Caco-2 (cell line): ENCODE measurements at regions not wholly inside any gene's neighbourhood (a gene's known extent, or its start where the extent isn't known, plus 50 kb on each side); places are given as distances from the start of the nearest gene placed in this dataset.

ENCODE experiments used
- BruUV-seq: library from RNA; stranded (reverse); fragments of 400-500 nt; replicated peaks from 2 replicates; lab custom pipeline; 2021; lab: Mats Ljungman, UMichigan
- CTCF ChIA-PET: fragments of 300-600 bp; sonication (Branson Sonifier 250); formaldehyde crosslinking; loops from one replicate; lab custom pipeline; 2022; ENCODE audit warnings: antibody characterized with exemption; lab: Charles Lee
- POLR2A ChIA-PET: fragments of 300-600 bp; sonication (Branson Sonifier 250); formaldehyde crosslinking; loops from one replicate; lab custom pipeline; 2022; ENCODE audit warnings: antibody characterized with exemption; lab: Charles Lee
- DNase-seq, 2 experiments: peaks; one replicate each; pipeline versions ENCODE4 v3.0.0 to v3.0.0-alpha.2; 2020 to 2022
- H3K27me3 ChIP-seq: replicated peaks from 2 replicates; pipeline ENCODE4 v1.6.0; 2011; ENCODE audit warnings: low read length; ENCODE audit not compliant: control insufficient read depth, insufficient read depth
- H3K36me3 ChIP-seq: 2 replicates; pipeline ENCODE4 v1.5.1; 2011; ENCODE audit warnings: low read length; ENCODE audit not compliant: control insufficient read depth, insufficient read depth
- H3K4me1 ChIP-seq: fragments of 250-450 bp; sonication (Bioruptor Pico); 2 replicates; pipeline ENCODE4 v1.5.1; 2020; ENCODE audit warnings: mild to moderate bottlenecking
- H3K4me3 ChIP-seq: 2 replicates; pipeline ENCODE4 v1.5.1; 2011; ENCODE audit warnings: low read depth, mild to moderate bottlenecking, control low read depth, low read length
- H3K9me3 ChIP-seq: fragments of 250-450 bp; sonication (Bioruptor Pico); 2 replicates; pipeline ENCODE4 v1.5.1; 2020; ENCODE audit warnings: mild to moderate bottlenecking, moderate library complexity
- H3K27ac Mint-ChIP-seq: one replicate; pipeline ENCODE4 v1.8.0; 2022; ENCODE audit warnings: mixed read lengths; ENCODE audit not compliant: unreplicated experiment
- H3K27me3 Mint-ChIP-seq: one replicate; pipeline ENCODE4 v1.8.0; 2022; ENCODE audit warnings: mixed read lengths; ENCODE audit not compliant: insufficient read depth, unreplicated experiment
- H3K36me3 Mint-ChIP-seq: one replicate; pipeline ENCODE4 v1.8.0; 2022; ENCODE audit warnings: mild to moderate bottlenecking, mixed read lengths; ENCODE audit not compliant: insufficient read depth, unreplicated experiment
- H3K4me1 Mint-ChIP-seq: one replicate; pipeline ENCODE4 v1.8.0; 2022; ENCODE audit warnings: low read depth, mixed read lengths; ENCODE audit not compliant: unreplicated experiment
- H3K4me3 Mint-ChIP-seq: one replicate; pipeline ENCODE4 v1.8.0; 2022; ENCODE audit warnings: mild to moderate bottlenecking, moderate library complexity, mixed read lengths; ENCODE audit not compliant: unreplicated experiment
- H3K9me3 Mint-ChIP-seq: one replicate; pipeline ENCODE4 v1.8.0; 2022; ENCODE audit warnings: mixed read lengths; ENCODE audit not compliant: unreplicated experiment
- intact Hi-C: fragments of 100-400 bp; cut with micrococcal nuclease; formaldehyde crosslinking; loops from one replicate; pipeline ENCODE4 v1.10.0; 2022; ENCODE audit not compliant: unreplicated experiment
- TF ChIP-seq, protein P1 (sequence below), 2 experiments: fragments of 200-600 bp in 1 of 2; IDR thresholded peaks; 1 replicate in 1 of 2; 2 replicates in 1 of 2; pipeline versions ENCODE4 v1.5.1 to v1.8.0; 2011 to 2022; ENCODE audit warnings: antibody characterized with exemption in 1 of 2, control low read depth in 1 of 2, inconsistent platforms in 1 of 2, low read depth in 1 of 2, low read length in 1 of 2, mild to moderate bottlenecking in 1 of 2, moderate library complexity in 1 of 2; ENCODE audit not compliant: insufficient read depth in 1 of 2, severe bottlenecking in 1 of 2, unreplicated experiment in 1 of 2

GRCh38 chr13:26473571-26474230 lies 83.8 kb upstream of the WASF3 start:
- CTCF ChIA-PET: no interaction called here
- Histone ChIP-seq H3K9me3 (no peaks in the 10 kb centered on the region), H3K4me1 (no peaks in the 10 kb centered on the region), H3K4me3 (no peak overlapping the region), H3K36me3 (no peaks in the 10 kb centered on the region), H3K27me3 (no peaks in the 10 kb centered on the region)
- TF ChIP-seq, protein P1, sequence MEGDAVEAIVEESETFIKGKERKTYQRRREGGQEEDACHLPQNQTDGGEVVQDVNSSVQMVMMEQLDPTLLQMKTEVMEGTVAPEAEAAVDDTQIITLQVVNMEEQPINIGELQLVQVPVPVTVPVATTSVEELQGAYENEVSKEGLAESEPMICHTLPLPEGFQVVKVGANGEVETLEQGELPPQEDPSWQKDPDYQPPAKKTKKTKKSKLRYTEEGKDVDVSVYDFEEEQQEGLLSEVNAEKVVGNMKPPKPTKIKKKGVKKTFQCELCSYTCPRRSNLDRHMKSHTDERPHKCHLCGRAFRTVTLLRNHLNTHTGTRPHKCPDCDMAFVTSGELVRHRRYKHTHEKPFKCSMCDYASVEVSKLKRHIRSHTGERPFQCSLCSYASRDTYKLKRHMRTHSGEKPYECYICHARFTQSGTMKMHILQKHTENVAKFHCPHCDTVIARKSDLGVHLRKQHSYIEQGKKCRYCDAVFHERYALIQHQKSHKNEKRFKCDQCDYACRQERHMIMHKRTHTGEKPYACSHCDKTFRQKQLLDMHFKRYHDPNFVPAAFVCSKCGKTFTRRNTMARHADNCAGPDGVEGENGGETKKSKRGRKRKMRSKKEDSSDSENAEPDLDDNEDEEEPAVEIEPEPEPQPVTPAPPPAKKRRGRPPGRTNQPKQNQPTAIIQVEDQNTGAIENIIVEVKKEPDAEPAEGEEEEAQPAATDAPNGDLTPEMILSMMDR (IDR thresholded peaks at IDR 0.05; ENCODE audit: insufficient read depth in 1 of 2, low read depth in 1 of 2, low read length in 1 of 2, severe bottlenecking in 1 of 2, unreplicated experiment in 1 of 2): no peak
- POLR2A ChIA-PET: no interaction called here
- Mint-ChIP-seq H3K36me3 (no peaks in the 10 kb centered on the region), H3K27ac (peak overlapping the region; percentile 37), H3K4me1 (peaks cover 8% of the 10 kb centered on the region), H3K27me3 (no peaks in the 10 kb centered on the region), H3K9me3 (no peaks in the 10 kb centered on the region), H3K4me3 (peak overlapping the region; percentile 1)
- no peak for DNase-seq
- BruUV-seq: no TSS peak
- intact Hi-C loops: no loop called here

DNA sequence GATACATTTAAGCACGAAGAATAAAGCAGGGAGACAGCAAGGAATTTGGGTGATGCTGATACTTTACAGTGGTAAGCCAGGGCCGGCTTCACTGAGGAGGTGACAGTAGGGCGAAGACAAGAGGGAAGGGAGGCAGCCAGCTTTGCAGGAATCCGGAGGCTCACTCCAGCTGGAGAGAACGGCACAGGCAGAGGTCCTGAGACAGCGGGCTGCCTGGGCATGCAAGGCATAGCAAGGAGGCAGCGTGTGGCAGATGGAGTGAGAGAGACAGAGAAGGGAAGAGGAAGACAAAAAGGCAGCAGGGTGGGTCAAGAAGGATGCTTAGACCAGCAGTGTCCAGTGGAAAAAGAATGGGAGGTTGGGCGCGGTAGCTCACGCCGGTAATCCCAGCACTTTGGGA lies 83.2 kb upstream of the WASF3 start:
- no peaks in the 10 kb centered on the region for H3K27me3 Mint-ChIP-seq
- no peaks in the 10 kb centered on the region for H3K9me3 Mint-ChIP-seq
- no TSS peak for BruUV-seq
- ChIA-PET POLR2A (no interaction called here), CTCF (no interaction called here)
- TF ChIP-seq, protein P1 (IDR thresholded peaks at IDR 0.05; ENCODE audit: insufficient read depth in 1 of 2, low read depth in 1 of 2, low read length in 1 of 2, severe bottlenecking in 1 of 2, unreplicated experiment in 1 of 2): no peak
- peak overlapping the region; percentile 1 for H3K4me3 Mint-ChIP-seq
- DNase-seq: no peak
- H3K36me3 Mint-ChIP-seq: no peaks in the 10 kb centered on the region
- H3K4me1 Mint-ChIP-seq: peaks cover 8% of the 10 kb centered on the region
- intact Hi-C loops: no loop called here
- H3K9me3 ChIP-seq: no peaks in the 10 kb centered on the region
- H3K4me3 ChIP-seq: no peak overlapping the region
- no peaks in the 10 kb centered on the region for H3K4me1 ChIP-seq
- H3K27ac Mint-ChIP-seq: peak overlapping the region; percentile 37
- H3K27me3 ChIP-seq: no peaks in the 10 kb centered on the region
- no peaks in the 10 kb centered on the region for H3K36me3 ChIP-seq

GRCh38 chr13:26475176-26476110 lies 82.0 kb upstream of the WASF3 start:
- intact Hi-C loops: no loop called here
- Mint-ChIP-seq H3K4me1 (peaks cover 13% of the 10 kb centered on the region), H3K36me3 (no peaks in the 10 kb centered on the region), H3K9me3 (no peaks in the 10 kb centered on the region), H3K27me3 (no peaks in the 10 kb centered on the region), H3K27ac (no peak overlapping the region), H3K4me3 (no peak overlapping the region)
- Histone ChIP-seq H3K9me3 (no peaks in the 10 kb centered on the region), H3K36me3 (no peaks in the 10 kb centered on the region), H3K27me3 (no peaks in the 10 kb centered on the region), H3K4me3 (no peak overlapping the region), H3K4me1 (peaks cover 6% of the 10 kb centered on the region; the same call in 1 of the 2 replicates)
- CTCF ChIA-PET: no interaction called here
- TF ChIP-seq, protein P1 (IDR thresholded peaks at IDR 0.05; ENCODE audit: insufficient read depth in 1 of 2, low read depth in 1 of 2, low read length in 1 of 2, severe bottlenecking in 1 of 2, unreplicated experiment in 1 of 2): no peak
- POLR2A ChIA-PET: interaction anchor here (0.6 kb wide), 1 partner anchor 270 kb away, joined by 3 read pairs; no protein-coding TSS in a partner anchor
- BruUV-seq: no TSS peak
- DNase-seq: no peak
